GM18909 (cell line): ENCODE measurements at regions not wholly inside any gene's neighbourhood (a gene's known extent, or its start where the extent isn't known, plus 50 kb on each side); places are given as distances from the start of the nearest gene placed in this dataset.

Source experiments
- ATAC-seq: cut with Tn5 transposase; IDR thresholded peaks from one replicate; pipeline ENCODE4 v1.9.1; 2021; ENCODE audit warnings: mild to moderate bottlenecking; ENCODE audit not compliant: unreplicated experiment, poor library complexity

- no peak for ATAC-seq
Observed at GRCh38 chr5:56319526-56320181, 86.5 kb upstream of the ANKRD55 start.

DNA sequence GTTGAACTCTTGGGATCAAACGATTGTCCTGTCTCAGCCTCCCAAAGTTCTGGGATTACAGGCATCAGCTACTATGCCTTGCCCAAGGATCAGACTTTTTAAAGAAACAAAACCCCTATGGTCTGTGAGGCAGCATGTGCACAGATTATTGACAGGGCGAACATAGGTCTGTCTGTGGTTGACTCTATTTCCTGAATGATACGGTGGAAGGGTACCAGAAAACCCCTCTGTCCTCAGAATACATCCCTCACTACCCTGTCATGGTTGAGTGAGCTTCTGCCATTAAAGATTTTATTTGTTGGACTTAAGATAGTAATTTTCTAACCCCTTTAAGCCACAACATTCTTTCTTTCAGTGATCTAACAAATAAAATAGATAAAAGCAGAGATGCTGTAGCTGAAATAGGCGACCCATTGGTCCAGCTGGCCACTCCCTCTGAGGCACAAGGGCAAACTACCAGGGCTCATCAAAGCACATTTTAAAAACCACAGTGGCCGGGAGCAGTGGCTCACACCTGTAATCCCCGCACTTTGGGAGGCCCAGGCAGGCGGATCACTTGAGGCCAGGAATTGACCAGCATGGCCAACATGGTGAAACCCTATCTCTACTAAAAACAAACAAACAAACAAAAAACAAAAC, 84.9 kb upstream of the ANKRD55 start:
- ATAC-seq, result peak; percentile 76

- no peak for ATAC-seq
Observed at GRCh38 chr5:56316299-56316994, 83.3 kb upstream of the ANKRD55 start.

DNA sequence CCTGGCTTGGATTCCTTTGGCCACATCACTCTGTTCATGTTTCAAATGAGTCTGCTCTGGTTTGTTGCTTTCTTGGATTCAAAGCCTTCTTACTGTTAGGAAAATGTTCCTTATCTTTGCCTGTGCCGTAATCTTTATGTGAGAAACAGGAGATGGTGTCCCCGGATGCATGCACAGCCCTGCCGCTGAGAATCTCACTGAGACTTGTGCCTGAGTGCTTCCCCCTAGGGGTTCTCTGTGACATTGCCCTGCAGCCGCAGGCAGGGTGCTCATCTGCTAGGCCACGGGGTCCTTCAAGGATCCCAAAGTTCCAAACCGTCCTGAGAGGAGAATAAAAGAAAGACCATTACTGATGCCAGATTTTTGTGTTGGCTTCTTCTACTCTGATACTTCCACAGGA, 81.4 kb upstream of the ANKRD55 start:
- ATAC-seq, result no peak

- no peak for ATAC-seq
Observed at GRCh38 chr5:56313596-56313995, 80.5 kb upstream of the ANKRD55 start.

DNA sequence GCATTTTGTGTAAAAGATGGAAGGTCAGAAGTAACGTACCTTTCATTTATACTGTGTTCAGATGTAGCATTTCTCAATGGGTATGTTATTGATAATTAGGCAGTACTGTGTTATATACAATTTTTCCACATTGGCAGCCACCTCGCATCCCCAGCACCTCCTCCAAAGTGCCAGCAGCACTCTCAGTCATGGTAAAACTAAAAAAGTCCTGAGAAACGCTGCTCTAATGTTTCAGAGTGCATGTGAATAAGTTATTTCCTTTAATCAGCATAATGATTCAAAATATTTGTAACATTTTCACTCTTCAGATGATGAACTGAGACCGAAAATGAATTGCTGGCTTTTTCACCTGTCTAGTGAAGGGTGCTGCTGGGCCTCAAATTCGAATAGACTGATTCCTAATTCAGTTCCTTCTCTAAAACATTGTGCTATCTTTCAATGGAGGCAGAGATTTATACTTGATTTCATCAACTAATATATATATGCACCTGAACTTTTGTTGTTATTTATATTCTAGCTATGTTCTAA, 79.9 kb upstream of the ANKRD55 start:
- ATAC-seq, result no peak

DNA sequence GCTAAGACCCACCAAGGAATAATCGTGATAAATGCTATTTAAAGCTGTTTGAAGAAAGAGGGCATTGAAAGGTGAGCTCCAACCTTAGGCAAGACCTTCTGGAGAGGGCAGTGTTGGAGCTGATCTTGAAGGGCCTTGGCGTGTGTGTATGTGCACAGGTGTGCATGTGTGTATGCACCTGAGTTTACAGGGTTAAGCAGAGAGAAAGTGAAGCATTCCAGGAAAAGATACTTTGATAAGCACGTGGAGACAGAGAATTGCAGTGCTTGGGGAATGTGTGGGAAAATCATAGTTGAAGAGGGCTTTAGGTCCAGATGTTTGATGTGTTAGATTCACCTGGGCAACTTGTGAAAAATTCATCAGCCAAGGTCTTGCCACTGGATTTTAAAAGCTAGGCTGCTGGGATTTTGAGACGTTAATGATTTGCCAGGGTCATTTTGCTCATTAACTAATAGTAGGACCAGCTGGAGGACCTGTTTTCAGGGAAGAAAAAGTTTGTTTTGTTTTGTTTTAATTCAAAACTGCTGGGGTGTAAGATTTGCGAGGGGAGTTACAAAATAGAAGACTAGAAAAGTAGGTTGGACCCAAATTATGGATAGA, 78.3 kb upstream of the ANKRD55 start:
- ATAC-seq, result no peak

DNA sequence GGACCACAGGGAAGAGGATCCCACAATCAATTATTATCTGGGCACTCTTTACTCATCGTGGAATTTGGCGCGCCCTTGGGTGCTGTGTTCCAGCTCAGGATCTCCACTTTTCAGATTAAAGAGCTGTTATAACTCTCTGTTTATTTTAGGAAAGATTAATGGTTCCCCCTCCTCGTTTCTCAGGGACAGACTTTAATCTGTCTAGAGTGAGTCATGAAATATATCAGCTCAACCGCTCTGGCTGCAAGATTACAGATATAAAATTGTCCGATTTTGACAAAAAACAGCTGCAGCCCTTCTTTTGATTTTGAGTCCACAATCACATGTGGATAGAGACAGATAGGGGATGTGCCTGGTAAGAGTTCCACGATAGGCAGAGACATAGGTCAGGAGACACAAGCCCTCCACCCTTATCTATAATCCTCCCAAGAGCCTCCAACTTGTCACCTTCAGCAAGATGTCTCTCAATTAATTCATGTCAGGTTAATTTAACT, 77.6 kb upstream of the ANKRD55 start:
- ATAC-seq, result no peak

DNA sequence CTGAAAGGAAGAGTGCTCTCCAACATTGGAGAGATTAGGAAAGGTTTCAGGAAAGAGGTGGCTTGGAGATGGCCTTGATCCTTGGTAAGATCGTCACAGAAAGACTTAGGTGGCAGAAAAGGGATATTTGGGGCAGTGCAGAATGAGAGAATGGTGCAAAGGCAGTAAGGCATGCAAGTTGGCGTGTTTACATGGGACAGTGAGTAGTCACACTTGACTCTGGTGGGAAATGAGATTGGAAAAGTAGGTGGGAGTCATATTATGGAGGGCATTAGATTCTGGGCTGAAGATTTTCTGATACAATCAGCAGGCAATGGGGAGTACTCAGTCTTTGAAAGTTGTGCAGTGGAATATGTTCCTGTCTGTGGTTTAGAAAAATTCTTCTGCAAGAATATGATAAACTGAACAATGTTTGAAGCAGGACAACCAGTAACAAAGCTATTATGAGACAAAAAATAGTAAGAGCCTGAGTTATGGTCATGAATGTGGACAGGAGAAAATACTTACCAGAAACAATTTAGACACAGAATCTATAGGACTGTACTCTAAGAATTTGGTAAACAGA, 76.2 kb upstream of the ANKRD55 start:
- ATAC-seq, result no peak

DNA sequence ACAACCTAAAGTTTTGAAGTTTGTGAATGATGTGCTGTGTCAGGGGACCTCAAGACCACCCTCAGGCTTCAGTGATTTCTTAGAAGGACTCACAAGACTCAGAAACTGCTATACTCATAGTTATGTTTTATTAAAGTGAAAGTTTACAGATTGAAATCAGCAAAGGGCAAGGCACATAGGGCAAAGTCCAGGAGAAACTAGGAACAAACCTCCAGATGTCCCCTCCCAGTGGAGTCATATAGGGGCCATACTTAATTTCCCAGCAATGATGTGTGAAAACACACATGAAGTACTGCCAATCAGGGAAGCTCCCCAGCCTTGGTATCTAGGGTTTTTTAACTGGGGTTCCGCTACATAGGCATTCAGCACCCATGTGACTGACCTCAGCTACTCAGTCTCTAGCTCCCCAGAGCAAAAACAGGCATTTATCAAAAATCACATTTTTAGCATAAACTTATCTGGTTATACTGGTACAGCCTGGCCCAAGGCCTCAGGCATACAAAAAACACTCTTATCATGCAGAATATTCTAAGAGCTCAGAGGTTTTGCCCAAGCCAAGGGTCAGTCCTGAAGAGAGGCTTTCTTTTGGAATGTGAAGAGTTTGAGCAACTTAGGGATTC, 74.7 kb upstream of the ANKRD55 start:
- no peak for ATAC-seq

DNA sequence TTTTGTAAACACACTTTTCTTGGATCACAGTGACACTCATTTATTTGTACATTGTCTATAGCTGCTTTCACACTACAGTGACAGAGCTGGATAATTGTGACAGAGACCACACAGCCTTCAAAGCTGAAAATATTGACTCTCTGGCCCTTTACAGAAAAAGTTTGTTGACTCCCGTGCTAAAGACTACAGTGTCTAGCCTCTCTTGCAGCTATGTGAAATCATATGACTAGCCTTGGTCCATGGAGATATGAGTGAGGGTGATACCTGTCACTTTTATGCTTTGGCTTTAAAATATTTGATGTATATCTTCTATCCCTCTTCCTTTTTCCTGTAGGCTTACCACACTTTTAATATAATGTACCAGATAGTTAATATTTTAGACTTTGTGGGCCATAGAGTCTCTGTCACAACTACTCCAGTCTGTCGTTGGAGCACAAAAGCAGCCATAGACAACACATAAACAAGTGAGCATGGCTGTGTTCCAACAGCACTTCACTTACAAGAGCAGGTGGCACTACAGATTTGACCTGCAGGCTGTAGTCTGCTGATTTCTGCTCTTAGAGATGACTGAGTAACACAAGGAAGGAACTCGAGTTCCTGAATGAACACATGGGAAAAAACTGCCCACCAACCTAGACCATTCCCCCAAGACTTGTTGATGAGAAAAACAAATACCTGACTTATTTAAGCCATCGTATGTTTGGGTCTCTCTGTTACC, 73.5 kb upstream of the ANKRD55 start:
- ATAC-seq, result no peak

GRCh38 chr5:56305001-56305950, 72.1 kb upstream of the ANKRD55 start:
- no peak for ATAC-seq

DNA sequence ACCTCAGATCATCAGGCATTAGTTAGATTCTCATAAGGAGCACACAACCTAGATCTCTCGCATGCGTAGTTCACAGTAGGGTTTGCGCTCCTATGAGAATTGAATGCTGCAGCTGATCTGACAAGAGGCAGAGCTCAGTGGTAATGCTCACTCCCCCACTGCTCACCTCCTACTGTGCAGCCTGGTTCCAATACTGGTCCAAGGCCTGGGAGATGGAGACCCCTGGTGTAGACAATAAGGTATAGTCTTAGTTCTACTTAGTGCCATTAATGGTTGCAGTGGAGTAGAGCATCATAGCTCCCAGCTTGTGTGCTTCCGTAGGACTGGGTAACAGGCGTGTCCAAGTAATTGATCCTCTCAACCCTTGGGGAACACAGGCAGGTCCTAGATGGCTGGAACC, 70.4 kb upstream of the ANKRD55 start:
- no peak for ATAC-seq

DNA sequence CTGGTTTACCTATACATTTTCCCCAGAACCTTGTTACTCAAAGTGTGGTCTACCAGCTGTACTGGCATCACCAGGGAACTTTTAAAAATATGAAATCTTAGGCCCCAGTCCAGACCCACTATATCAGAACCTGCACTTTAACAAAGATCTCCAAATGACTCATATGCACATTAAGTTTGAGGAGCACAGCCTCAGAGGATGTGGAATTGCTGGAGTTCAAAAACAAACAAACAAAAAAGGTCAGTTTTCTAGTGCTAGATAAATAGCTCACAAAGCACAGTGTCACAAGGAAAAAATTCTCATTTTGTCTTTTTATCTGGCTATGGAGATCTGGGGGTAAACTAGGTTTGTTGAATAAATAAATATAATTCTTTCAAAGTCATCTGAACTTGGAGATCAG, 68.9 kb upstream of the ANKRD55 start:
- ATAC-seq, result no peak

- no peak for ATAC-seq
Observed at GRCh38 chr5:56301069-56301468, 67.9 kb upstream of the ANKRD55 start.

GRCh38 chr5:56299212-56299611, 66.1 kb upstream of the ANKRD55 start:
- no peak for ATAC-seq

DNA sequence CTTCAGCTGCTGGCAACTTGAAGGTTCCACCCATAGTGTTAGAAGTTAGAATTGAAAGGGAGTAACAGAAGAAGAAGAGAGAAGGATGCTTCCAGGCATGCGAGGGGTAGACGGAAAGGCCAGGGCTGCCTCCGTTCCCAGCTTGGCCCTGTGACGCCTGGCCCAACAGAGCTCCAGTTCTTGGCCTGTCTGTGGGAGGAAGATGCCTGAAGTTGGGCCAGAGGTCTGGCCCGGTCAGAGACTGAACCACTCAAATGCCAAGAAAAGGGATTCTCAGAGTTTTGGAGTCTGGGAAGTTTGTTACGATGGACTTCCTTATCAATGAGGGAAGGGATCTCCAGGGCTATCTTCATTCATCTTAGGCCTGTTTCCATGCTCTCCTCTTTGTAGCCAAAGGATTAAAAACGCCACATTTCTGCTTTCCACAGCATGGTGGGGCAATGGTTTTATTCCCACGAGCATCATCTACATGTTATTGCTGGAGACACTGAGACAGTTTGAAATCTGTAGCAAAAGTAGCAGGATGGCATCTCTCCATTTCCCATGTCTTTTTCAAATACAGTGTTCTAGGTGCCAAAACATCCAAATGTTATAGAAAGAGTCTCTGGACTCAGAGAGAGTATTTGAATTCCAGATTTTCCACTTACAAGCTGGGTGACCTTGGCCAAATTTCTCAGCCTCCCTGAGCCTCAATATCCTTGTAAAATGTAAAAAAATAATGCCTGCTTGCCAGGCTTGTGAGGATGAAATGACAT, 65.4 kb upstream of the ANKRD55 start:
- no peak for ATAC-seq

DNA sequence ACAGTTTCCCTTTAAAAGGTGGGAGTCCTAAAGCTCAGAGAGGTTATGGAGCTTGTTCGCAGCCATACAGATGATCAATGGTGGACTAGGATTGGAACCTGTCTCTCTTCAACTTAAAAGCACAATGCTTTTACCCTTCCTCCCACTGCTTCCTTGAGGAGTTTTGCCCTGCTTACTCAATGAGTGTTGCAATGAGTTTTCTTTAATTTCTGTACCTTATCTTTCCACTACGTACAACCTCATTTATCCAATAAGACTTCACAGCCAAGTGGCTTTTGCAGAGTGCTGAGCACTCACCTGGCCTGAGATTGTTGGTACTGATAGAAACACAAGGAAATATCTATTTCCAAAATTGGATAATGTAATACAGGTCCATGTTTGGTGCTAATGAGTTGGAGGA, 64.7 kb upstream of the ANKRD55 start:
- no peak for ATAC-seq
